ENCODE measurements at regions not wholly inside any gene's neighbourhood (a gene's known extent, or its start where the extent isn't known, plus 50 kb on each side); places are given as distances from the start of the nearest gene placed in this dataset.

- TF ChIP-seq CTCF (tag by site-specific recombination; IDR thresholded peaks at IDR 0.05) (no peak), ZNF426 (tag by site-specific recombination; IDR thresholded peaks at IDR 0.05) (no peak)
These were observed 326.3 kb upstream of the GRIA3 start for GRCh38 chrX:122857734-122858133.
